ENCODE measurements at regions not wholly inside any gene's neighbourhood (a gene's known extent, or its start where the extent isn't known, plus 50 kb on each side); places are given as distances from the start of the nearest gene placed in this dataset.
A peak's percentile ranks its signal among the peaks of the same experiment; 100 is the strongest.

- intact Hi-C loops (cut with DNase I), result no loop called here
Observed at GRCh38 chr13:99813336-99814095, 158.1 kb downstream of the ZIC5 start.

DNA sequence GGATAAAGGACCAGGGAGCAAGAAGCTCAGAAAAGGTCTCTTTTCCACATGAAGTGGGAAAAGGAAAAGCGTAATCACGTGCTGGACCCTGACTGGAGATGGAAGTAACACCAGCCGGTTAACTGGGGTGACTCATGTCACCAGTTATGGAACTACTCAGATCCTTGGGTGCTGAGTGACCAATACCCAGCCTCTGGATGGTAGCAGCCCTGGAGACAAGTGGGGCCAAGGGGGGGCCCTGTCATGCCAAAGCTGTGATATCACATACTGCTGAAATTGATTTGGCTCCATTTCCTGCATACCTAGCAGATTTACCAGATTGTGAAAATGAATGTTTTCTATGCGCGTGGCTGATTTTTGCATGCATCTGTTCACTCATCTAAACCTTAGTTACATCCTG is 158.9 kb downstream of the ZIC5 start:
- TF ChIP-seq, protein P1, sequence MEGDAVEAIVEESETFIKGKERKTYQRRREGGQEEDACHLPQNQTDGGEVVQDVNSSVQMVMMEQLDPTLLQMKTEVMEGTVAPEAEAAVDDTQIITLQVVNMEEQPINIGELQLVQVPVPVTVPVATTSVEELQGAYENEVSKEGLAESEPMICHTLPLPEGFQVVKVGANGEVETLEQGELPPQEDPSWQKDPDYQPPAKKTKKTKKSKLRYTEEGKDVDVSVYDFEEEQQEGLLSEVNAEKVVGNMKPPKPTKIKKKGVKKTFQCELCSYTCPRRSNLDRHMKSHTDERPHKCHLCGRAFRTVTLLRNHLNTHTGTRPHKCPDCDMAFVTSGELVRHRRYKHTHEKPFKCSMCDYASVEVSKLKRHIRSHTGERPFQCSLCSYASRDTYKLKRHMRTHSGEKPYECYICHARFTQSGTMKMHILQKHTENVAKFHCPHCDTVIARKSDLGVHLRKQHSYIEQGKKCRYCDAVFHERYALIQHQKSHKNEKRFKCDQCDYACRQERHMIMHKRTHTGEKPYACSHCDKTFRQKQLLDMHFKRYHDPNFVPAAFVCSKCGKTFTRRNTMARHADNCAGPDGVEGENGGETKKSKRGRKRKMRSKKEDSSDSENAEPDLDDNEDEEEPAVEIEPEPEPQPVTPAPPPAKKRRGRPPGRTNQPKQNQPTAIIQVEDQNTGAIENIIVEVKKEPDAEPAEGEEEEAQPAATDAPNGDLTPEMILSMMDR (IDR thresholded peaks at IDR 0.05), result no peak
- Histone ChIP-seq H3K9me3 (no peaks in the 10 kb centered on the region), H3K4me3 (no peak overlapping the region), H3K36me3 (no peaks in the 10 kb centered on the region), H3K27me3 (no peaks in the 10 kb centered on the region), H3K4me1 (no peaks in the 10 kb centered on the region), H3K27ac (no peak overlapping the region)
- no peak for DNase-seq
- intact Hi-C loops (cut with DNase I), result no loop called here
- peak; percentile 39 for ATAC-seq

More at GRCh38 chr13:99813336-99814095, 158.1 kb downstream of the ZIC5 start:
- no peaks in the 10 kb centered on the region for H3K36me3 ChIP-seq
- H3K9me3 ChIP-seq, result no peaks in the 10 kb centered on the region
- no peak overlapping the region for H3K4me3 ChIP-seq
- H3K4me1 ChIP-seq, result no peaks in the 10 kb centered on the region
- TF ChIP-seq, protein P1 (IDR thresholded peaks at IDR 0.05), result no peak
- no peak for DNase-seq
- no peaks in the 10 kb centered on the region for H3K27me3 ChIP-seq
- no peak for ATAC-seq
- H3K27ac ChIP-seq, result no peak overlapping the region

DNA sequence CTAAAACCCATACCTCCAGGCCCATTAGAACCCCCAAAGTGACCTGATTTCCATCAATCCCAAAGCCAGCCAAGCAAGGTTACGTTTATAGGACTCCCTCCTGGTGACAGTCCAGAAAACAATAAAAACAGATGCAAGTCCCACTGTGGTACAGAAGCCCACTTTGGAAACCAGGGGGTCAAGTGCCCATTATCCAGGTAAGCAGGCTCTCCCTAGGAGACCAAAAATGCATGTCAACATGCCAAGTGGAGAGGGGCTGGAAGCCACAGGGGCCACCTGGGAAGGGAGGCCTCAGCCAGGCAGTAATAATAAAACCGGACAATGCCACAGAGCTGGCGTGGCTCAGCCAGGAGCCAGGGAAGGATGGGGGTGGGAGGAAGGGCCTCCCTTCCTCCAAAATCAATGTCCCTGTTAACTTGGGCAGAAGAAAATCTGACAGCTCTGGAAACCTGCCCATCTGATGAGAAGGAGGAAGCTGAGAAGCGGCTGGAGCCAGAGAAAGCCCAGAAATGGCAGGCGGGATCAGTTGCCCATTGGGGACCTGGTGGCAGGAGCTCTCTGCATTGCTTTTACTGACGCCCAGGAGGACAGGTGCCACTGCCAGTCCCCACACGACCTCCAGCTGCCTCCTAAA is 160.4 kb downstream of the ZIC5 start:
- no peak for ATAC-seq
- intact Hi-C loops (cut with DNase I), result no loop called here
- DNase-seq, result no peak
- Histone ChIP-seq H3K9me3 (no peaks in the 10 kb centered on the region), H3K4me1 (no peaks in the 10 kb centered on the region), H3K36me3 (no peaks in the 10 kb centered on the region), H3K4me3 (no peak overlapping the region), H3K27ac (no peak overlapping the region), H3K27me3 (no peaks in the 10 kb centered on the region)
- TF ChIP-seq, protein P1 (IDR thresholded peaks at IDR 0.05), result no peak

DNA sequence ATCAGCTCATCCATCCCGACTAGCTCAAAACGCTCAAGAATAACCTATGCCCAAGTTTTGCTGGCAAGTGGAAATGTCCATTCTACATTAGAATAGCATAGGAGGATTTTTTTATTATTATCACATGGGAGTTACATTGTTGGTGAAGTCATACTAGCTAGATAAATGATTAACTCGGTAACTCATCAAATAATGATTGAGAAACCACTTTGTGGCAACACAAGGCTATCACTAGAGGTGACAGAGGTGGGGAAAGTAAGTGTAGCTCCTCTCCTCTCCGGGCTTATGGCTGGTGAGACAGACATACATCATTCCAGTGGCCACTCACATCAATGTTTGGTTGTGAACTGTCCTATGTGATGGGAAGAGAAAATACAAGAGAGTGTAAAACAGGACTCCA is 161.6 kb downstream of the ZIC5 start:
- TF ChIP-seq, protein P1 (IDR thresholded peaks at IDR 0.05), result no peak

GRCh38 chr13:99809496-99809895 is 162.1 kb downstream of the ZIC5 start:
- TF ChIP-seq, protein P1 (IDR thresholded peaks at IDR 0.05), result no peak
- intact Hi-C loops (cut with DNase I), result no loop called here
- H3K4me1 ChIP-seq, result no peaks in the 10 kb centered on the region
- no peak overlapping the region for H3K27ac ChIP-seq
- no peak overlapping the region for H3K4me3 ChIP-seq
- H3K36me3 ChIP-seq, result no peaks in the 10 kb centered on the region
- ATAC-seq, result no peak
- no peaks in the 10 kb centered on the region for H3K9me3 ChIP-seq
- DNase-seq, result no peak
- H3K27me3 ChIP-seq, result no peaks in the 10 kb centered on the region

More for the DNA sequence above, 161.6 kb downstream of the ZIC5 start:
- intact Hi-C loops (cut with DNase I), result no loop called here
- Histone ChIP-seq H3K9me3 (no peaks in the 10 kb centered on the region), H3K27me3 (no peaks in the 10 kb centered on the region), H3K36me3 (no peaks in the 10 kb centered on the region), H3K4me1 (no peaks in the 10 kb centered on the region), H3K27ac (no peak overlapping the region), H3K4me3 (no peak overlapping the region)
- DNase-seq, result no peak
- no peak for ATAC-seq

Measured in upper lobe of right lung (tissue), 1 donor.